Erythroblast (primary cell): ENCODE measurements at regions not wholly inside any gene's neighbourhood (a gene's known extent, or its start where the extent isn't known, plus 50 kb on each side); places are given as distances from the start of the nearest gene placed in this dataset.

ENCODE experiments used
- DNase-seq, 2 experiments: peaks; one replicate each; lab custom pipeline; 2025; lab: John Stamatoyannopoulos, UW
- GATA1 ChIP-seq: IDR thresholded peaks from 2 replicates; pipeline ENCODE4 v1.6.1; 2011; ENCODE audit warnings: low read depth, mild to moderate bottlenecking, control low read depth, low read length, moderate library complexity
- POLR2A ChIP-seq: IDR thresholded peaks from 2 replicates; pipeline ENCODE4 v1.6.1; 2011; ENCODE audit warnings: mild to moderate bottlenecking, low read length

DNA sequence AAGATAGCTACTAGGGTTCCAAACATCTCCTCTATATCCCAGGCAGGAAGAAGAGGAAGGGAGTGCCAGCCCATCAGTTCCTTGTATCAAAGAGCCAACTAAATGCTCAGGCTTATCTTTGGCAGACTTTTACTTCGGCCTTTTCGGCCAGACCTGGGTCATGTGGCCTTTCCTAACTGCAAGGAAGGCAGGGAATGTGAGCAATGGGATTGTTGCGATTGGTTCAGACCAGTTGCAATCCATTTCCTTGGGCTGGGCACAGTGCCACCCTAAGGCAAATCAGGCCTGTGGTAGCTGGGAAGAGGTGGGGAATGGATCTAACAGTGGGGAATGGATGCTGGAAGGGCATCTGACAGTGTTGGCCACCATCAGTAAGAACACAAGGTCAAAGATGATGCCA is 109.9 kb downstream of the RPS24 start:
- TF ChIP-seq POLR2A (no peak), GATA1 (no peak)

DNA sequence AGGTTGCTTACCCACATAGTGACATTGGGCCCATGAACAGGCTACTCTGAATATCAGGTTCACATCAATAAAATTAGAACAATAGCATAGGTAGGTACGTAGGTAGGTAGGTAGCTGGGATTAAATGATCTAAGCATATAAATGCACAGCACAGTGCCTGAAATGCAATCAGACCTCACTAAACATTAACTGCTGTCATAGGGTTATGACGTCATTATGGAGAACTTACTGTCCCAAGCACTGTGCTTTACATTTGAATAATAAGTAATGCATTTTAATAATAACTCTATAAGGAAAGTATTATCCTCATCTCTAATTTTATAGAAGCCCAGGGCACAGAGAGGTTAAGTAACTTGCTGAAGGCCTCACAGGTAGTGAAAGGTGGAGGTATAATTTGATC is 112.5 kb downstream of the RPS24 start:
- no peak for TF ChIP-seq POLR2A
- no peak for TF ChIP-seq GATA1
- DNase-seq = no peak

More for the DNA sequence above, 109.9 kb downstream of the RPS24 start:
- DNase-seq = no peak

DNA sequence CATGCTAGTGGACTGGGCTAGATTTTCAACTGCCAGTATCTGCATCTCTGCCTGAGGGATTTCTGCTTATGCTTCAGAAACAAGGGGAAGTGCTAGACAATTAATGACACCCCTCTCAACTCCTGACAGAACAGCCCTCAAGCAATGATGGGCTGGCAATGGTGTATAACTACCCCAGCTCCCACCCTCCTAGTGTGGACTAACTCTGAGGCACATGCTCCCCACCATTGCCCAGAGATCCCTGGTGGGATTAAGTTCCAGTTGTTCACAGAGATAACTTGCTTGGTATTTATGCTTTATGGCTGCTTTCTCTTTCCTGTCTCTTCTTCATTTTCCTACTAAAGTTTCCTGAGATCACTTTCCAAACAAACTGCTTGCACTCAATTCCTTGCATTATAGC is 113.5 kb downstream of the RPS24 start:
- no peak for DNase-seq
- TF ChIP-seq GATA1 = no peak
- no peak for TF ChIP-seq POLR2A

- TF ChIP-seq GATA1 = no peak
- no peak for TF ChIP-seq POLR2A
- DNase-seq = no peak
Measured at GRCh38 chr10:78148216-78148960, 114.7 kb downstream of the RPS24 start.

GRCh38 chr10:78148961-78149612 is 115.4 kb downstream of the RPS24 start:
- TF ChIP-seq POLR2A = no peak
- no peak for TF ChIP-seq GATA1
- no peak for DNase-seq

GRCh38 chr10:78150756-78151155 is 117.1 kb downstream of the RPS24 start:
- DNase-seq = no peak
- TF ChIP-seq POLR2A (no peak), GATA1 (no peak)

DNA sequence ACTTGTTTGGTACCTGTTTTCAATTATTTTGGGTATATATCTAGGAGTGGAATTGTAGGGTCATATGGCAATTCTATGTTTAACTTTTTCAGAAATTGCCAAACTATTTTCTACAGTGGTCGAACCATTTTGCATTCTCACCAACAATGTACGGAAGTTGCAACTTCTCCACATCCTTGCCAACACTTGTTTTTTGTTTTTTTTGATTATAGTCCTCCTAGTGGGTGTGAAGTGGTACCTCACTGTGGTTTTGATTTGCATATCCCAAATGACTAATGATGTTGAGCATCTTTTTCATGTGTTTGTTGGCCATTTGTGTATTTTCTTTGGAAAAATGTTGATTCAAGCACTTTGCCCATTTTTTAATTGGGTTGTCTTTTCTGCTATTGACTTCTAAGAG is 122.1 kb downstream of the RPS24 start:
- TF ChIP-seq POLR2A (no peak), GATA1 (no peak)
- no peak for DNase-seq

DNA sequence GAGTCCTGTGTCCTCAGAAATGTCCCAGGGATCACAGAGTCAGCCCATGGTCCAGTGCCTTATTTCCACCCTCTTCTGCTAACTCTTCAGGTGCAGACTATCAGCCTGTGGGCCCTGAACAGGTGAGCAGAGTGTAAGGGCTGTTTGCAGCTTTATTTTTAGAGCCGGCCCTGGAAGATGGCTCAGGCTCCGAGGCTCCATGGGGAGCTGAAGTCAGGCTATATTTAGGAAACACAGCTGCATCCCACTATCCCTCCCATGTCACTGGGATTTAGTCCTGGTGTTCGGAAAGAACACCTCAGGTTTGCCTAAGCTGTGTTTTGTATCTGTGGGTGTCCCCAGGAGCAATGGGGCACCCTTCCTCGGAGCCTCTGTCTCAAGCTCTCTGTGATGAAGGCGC is 126.9 kb downstream of the RPS24 start:
- no peak for DNase-seq
- TF ChIP-seq POLR2A = no peak
- no peak for TF ChIP-seq GATA1

- TF ChIP-seq POLR2A (no peak), GATA1 (no peak)
- DNase-seq = no peak
Measured at GRCh38 chr10:78162853-78163252, 129.2 kb downstream of the RPS24 start.

GRCh38 chr10:78164702-78165101 is 131.0 kb downstream of the RPS24 start:
- no peak for DNase-seq
- TF ChIP-seq POLR2A (no peak), GATA1 (no peak)

DNA sequence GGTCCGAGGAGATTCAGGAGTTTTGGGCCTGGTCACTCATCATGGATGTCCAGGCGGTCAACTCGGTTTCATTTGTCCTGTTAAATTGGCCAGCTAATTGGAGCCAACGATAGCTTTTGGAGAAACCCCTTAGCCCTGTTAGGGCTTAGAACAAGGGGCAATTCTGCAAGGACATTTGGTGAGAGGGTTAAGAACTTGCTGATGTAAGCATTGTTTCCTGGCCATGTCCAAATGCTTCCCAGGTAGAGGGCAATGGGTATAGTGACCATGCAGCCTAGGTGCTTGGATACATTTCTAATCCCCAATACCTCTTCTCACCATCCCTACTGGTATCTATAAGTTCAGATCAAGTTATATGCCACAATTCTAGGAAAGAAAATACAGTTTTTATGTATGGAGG is 131.5 kb downstream of the RPS24 start:
- DNase-seq = no peak
- TF ChIP-seq POLR2A (no peak), GATA1 (no peak)

GRCh38 chr10:78165617-78166016 is 132.0 kb downstream of the RPS24 start:
- DNase-seq = no peak
- no peak for TF ChIP-seq POLR2A
- TF ChIP-seq GATA1 = no peak

GRCh38 chr10:78166261-78166660 is 132.6 kb downstream of the RPS24 start:
- no peak for TF ChIP-seq GATA1
- no peak for TF ChIP-seq POLR2A
- DNase-seq = no peak

GRCh38 chr10:78169214-78169613 is 135.6 kb downstream of the RPS24 start:
- no peak for DNase-seq
- TF ChIP-seq POLR2A = no peak
- no peak for TF ChIP-seq GATA1

- DNase-seq = no peak
Measured at GRCh38 chr10:78170026-78170475, 136.4 kb downstream of the RPS24 start.

More at GRCh38 chr10:78170026-78170475, 136.4 kb downstream of the RPS24 start:
- TF ChIP-seq GATA1 (no peak), POLR2A (no peak)
